ENCODE measurements at regions not wholly inside any gene's neighbourhood (a gene's known extent, or its start where the extent isn't known, plus 50 kb on each side); places are given as distances from the start of the nearest gene placed in this dataset.

DNA sequence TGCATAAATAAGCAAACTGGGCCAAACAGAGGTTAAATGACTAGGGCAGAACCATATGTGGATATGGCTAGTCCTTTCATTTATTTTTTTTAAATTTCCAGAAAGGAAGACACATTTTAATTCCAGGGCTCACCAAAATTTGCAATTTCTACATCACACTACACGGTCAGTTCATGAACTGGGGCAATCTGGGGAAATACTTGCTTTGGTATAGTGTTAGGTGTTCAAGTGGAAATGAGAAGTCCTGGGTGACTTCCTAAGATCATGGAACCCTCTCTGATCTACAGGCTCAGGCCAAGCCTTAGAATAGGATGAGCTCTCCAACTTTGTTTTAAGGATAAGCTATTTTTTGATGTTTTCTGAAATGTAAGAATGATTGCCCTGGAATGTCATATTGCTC, 128.6 kb upstream of the SPACA1 start:
- TF ChIP-seq CTCF (conservative IDR thresholded peaks at IDR 0.05; ENCODE audit: low read length) (no peak), EZH2phosphoT487 (IDR thresholded peaks at IDR 0.05; ENCODE audit: borderline replicate concordance, low read depth, low read length) (no peak)
